Activated CD8-positive, alpha-beta T cell treated with anti-CD3 and anti-CD28 coated beads for 36 hours (primary cell): ENCODE measurements at regions not wholly inside any gene's neighbourhood (a gene's known extent, or its start where the extent isn't known, plus 50 kb on each side); places are given as distances from the start of the nearest gene placed in this dataset.

Experiments
- ATAC-seq: fragments of 200-7000 bp; cut with Tn5 transposase; one replicate; pipeline ENCODE4 v1.10.0; 2021; ENCODE audit warnings: mild to moderate bottlenecking, moderate library complexity
- CTCF ChIA-PET: fragments of 350-600 bp; sonication (Branson Sonifier 250); formaldehyde crosslinking; loops from one replicate; lab custom pipeline; 2021; ENCODE audit warnings: antibody characterized with exemption; lab: Charles Lee
- POLR2A ChIA-PET: fragments of 350-600 bp; sonication (Branson Sonifier 250); formaldehyde crosslinking; loops from one replicate; lab custom pipeline; 2021; ENCODE audit warnings: antibody characterized with exemption; lab: Charles Lee
- DNase-seq: peaks from one replicate; pipeline ENCODE4 v3.0.0-alpha.2; 2020
- H3K27ac Mint-ChIP-seq: one replicate; pipeline ENCODE4 v1.8.0; 2021; ENCODE audit warnings: mild to moderate bottlenecking, mixed read lengths
- H3K27me3 Mint-ChIP-seq: one replicate; pipeline ENCODE4 v1.8.0; 2021; ENCODE audit warnings: mixed read lengths
- H3K36me3 Mint-ChIP-seq: one replicate; pipeline ENCODE4 v1.8.0; 2021; ENCODE audit warnings: low read depth, mixed read lengths
- H3K4me1 Mint-ChIP-seq: one replicate; pipeline ENCODE4 v1.8.0; 2021; ENCODE audit warnings: low read depth, mixed read lengths
- H3K4me3 Mint-ChIP-seq: one replicate; pipeline ENCODE4 v1.8.0; 2021; ENCODE audit warnings: mild to moderate bottlenecking, moderate library complexity, mixed read lengths
- H3K9me3 Mint-ChIP-seq: one replicate; pipeline ENCODE4 v1.8.0; 2021; ENCODE audit warnings: mixed read lengths
- intact Hi-C: fragments of 100-400 bp; cut with micrococcal nuclease; formaldehyde crosslinking; loops from one replicate; pipeline ENCODE4 v1.10.0; 2022
- TF ChIP-seq, protein P1 (sequence below): fragments of 200-600 bp; IDR thresholded peaks from one replicate; pipeline ENCODE4 v1.8.0; 2022; ENCODE audit warnings: antibody characterized with exemption, mild to moderate bottlenecking

- Mint-ChIP-seq H3K36me3 (no peaks in the 10 kb centered on the region), H3K4me3 (no peak overlapping the region), H3K4me1 (no peaks in the 10 kb centered on the region), H3K27me3 (no peaks in the 10 kb centered on the region), H3K9me3 (no peaks in the 10 kb centered on the region), H3K27ac (no peak overlapping the region)
- CTCF ChIA-PET = no interaction called here
- ATAC-seq = no peak
- DNase-seq = no peak
- intact Hi-C loops = no loop called here
- POLR2A ChIA-PET = no interaction called here
- TF ChIP-seq, protein P1, sequence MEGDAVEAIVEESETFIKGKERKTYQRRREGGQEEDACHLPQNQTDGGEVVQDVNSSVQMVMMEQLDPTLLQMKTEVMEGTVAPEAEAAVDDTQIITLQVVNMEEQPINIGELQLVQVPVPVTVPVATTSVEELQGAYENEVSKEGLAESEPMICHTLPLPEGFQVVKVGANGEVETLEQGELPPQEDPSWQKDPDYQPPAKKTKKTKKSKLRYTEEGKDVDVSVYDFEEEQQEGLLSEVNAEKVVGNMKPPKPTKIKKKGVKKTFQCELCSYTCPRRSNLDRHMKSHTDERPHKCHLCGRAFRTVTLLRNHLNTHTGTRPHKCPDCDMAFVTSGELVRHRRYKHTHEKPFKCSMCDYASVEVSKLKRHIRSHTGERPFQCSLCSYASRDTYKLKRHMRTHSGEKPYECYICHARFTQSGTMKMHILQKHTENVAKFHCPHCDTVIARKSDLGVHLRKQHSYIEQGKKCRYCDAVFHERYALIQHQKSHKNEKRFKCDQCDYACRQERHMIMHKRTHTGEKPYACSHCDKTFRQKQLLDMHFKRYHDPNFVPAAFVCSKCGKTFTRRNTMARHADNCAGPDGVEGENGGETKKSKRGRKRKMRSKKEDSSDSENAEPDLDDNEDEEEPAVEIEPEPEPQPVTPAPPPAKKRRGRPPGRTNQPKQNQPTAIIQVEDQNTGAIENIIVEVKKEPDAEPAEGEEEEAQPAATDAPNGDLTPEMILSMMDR = no peak
Measured at GRCh38 chr3:117117188-117117936, 407.8 kb downstream of the TUSC7 start.

- intact Hi-C loops = no loop called here
- CTCF ChIA-PET = no interaction called here
- Mint-ChIP-seq H3K9me3 (no peaks in the 10 kb centered on the region), H3K4me3 (no peak overlapping the region), H3K4me1 (no peaks in the 10 kb centered on the region), H3K36me3 (no peaks in the 10 kb centered on the region), H3K27me3 (no peaks in the 10 kb centered on the region), H3K27ac (no peak overlapping the region)
- no peak for ATAC-seq
- TF ChIP-seq, protein P1 = no peak
- no peak for DNase-seq
- POLR2A ChIA-PET = no interaction called here
Measured at GRCh38 chr3:117118604-117119003, 409.0 kb downstream of the TUSC7 start.

DNA sequence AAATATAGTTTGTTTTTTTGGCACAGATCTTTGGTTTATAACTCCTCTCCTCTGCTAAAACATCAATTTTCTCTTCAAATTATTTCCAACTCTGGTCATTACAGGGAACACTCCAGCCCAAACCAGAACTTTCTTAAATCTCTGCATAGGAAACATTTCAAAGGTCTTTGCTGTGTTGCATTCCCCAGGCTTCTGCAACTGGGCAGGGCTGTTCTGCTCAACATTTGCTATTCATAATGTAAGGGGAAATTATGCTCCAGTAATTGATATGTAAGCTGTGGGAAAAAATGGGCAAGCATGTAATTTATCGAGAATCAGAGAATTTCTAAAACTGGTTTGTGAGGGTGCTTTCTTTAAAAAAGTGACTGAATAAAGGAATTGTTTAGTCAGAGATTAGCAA, 410.4 kb downstream of the TUSC7 start:
- TF ChIP-seq, protein P1 = no peak
- POLR2A ChIA-PET = no interaction called here
- Mint-ChIP-seq H3K36me3 (no peaks in the 10 kb centered on the region), H3K27me3 (no peaks in the 10 kb centered on the region), H3K4me1 (no peaks in the 10 kb centered on the region), H3K27ac (no peak overlapping the region), H3K4me3 (no peak overlapping the region), H3K9me3 (peaks cover 1% of the 10 kb centered on the region)
- CTCF ChIA-PET = no interaction called here
- intact Hi-C loops = no loop called here
- ATAC-seq (no peak), DNase-seq (no peak)

- H3K4me3 Mint-ChIP-seq = no peak overlapping the region
- intact Hi-C loops = no loop called here
- peaks cover 1% of the 10 kb centered on the region for H3K9me3 Mint-ChIP-seq
- no peaks in the 10 kb centered on the region for H3K36me3 Mint-ChIP-seq
- no peaks in the 10 kb centered on the region for H3K4me1 Mint-ChIP-seq
- TF ChIP-seq, protein P1 = no peak
- H3K27ac Mint-ChIP-seq = no peak overlapping the region
- ChIA-PET CTCF (no interaction called here), POLR2A (no interaction called here)
- H3K27me3 Mint-ChIP-seq = no peaks in the 10 kb centered on the region
- DNase-seq (no peak), ATAC-seq (no peak)
Measured at GRCh38 chr3:117122609-117123008, 413.0 kb downstream of the TUSC7 start.

DNA sequence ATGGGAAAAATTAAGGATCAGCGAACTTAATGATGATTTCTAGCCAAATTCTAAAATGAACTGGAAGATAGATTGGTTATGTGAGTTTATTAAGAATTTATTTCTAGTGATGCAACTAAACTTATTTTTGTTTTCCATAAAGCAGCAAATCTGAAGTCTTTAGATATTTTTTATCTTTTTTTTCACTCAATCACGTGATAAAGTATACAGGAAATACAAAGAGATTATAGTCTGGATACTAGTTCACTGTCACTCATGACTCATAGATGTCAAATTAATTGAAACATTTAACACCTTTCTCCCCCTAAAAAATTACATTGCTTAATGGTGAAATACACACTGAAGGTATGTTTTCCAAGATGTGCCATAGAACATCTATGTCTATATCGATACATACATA, 416.9 kb downstream of the TUSC7 start:
- Mint-ChIP-seq H3K4me1 (no peaks in the 10 kb centered on the region), H3K4me3 (no peak overlapping the region), H3K36me3 (no peaks in the 10 kb centered on the region), H3K27me3 (no peaks in the 10 kb centered on the region), H3K9me3 (peaks cover 1% of the 10 kb centered on the region), H3K27ac (no peak overlapping the region)
- ATAC-seq (no peak), DNase-seq (no peak)
- CTCF ChIA-PET = no interaction called here
- POLR2A ChIA-PET = no interaction called here
- TF ChIP-seq, protein P1 = no peak
- intact Hi-C loops = no loop called here
